Left lung (tissue), 4 donors: ENCODE measurements at regions not wholly inside any gene's neighbourhood (a gene's known extent, or its start where the extent isn't known, plus 50 kb on each side); places are given as distances from the start of the nearest gene placed in this dataset.

Source experiments
- ATAC-seq: fragments of 200-7000 bp; cut with Tn5 transposase; one replicate; pipeline ENCODE4 v1.9.1; 2020; ENCODE audit warnings: moderate library complexity
- DNase-seq, 4 donors: peaks; one replicate each; pipeline ENCODE4 v3.0.0-alpha.2; 2013 to 2020
- H3K27ac ChIP-seq, 2 donors: fragments of 200-600 bp; sonication (generic) in 1 of 2; one replicate each; pipeline versions ENCODE4 v1.5.0 to v1.8.0; 2020 to 2021
- H3K27me3 ChIP-seq, 2 donors: fragments of 200-600 bp; sonication (generic) in 1 of 2; one replicate each; pipeline versions ENCODE4 v1.5.0 to v1.8.0; 2020 to 2021
- H3K36me3 ChIP-seq, 2 donors: fragments of 200-600 bp; sonication (generic) in 1 of 2; one replicate each; pipeline versions ENCODE4 v1.5.0 to v1.8.0; 2020 to 2021
- H3K4me1 ChIP-seq, 2 donors: fragments of 200-600 bp; one replicate each; pipeline ENCODE4 v1.8.0; 2021
- H3K4me3 ChIP-seq, 2 donors: fragments of 200-600 bp; sonication (generic) in 1 of 2; one replicate each; pipeline versions ENCODE4 v1.5.0 to v1.8.0; 2020 to 2021; ENCODE audit warnings: mild to moderate bottlenecking in 1 of 2
- H3K9me3 ChIP-seq, 2 donors: fragments of 200-600 bp; sonication (generic) in 1 of 2; one replicate each; pipeline versions ENCODE4 v1.5.0 to v1.8.0; 2020 to 2021
- intact Hi-C, 2 donors: fragments of 100-400 bp; cut with DNase I; formaldehyde crosslinking; loops; one replicate each; pipeline versions ENCODE4 v1.11.2 to v1.14.2; 2022
- TF ChIP-seq, protein P1 (sequence below), 2 donors: fragments of 200-600 bp; sonication (generic) in 1 of 2; IDR thresholded peaks; one replicate each; pipeline versions ENCODE4 v1.5.0 to v1.8.0; 2021; ENCODE audit warnings: antibody characterized with exemption in 2 of 2
- donor health status: DM: no; HTN: yes; CAD: no.
- donor health status: DM: no; HTN: no; CAD: no.

DNA sequence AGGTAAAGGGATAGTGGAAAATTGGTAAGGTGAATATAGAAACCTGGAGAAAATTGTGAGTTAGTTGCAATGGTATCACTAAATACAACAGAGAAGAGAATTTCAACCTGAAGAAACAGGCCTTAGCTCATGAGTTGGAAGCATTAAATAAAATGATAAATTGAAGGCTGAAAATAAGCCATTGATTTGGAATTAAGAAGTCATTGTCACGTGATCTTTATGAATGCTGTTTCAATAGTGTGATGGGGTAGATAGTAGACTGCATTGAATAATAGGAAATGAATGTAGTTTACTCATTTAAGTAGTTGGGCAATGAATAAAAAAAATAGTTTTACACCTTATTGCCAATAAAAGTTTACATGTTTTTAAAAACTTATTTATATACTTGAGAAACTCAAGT lies 88.5 kb upstream of the ADGRB3 start:
- Histone ChIP-seq H3K9me3 (peaks cover 0 to 6% of the 10 kb centered on the region in 2 donors), H3K27me3 (no peaks in the 10 kb centered on the region), H3K27ac (no peak overlapping the region), H3K4me3 (no peak overlapping the region), H3K4me1 (no peaks in the 10 kb centered on the region), H3K36me3 (no peaks in the 10 kb centered on the region)
- no peak for DNase-seq
- intact Hi-C loops, result no loop called here
- TF ChIP-seq, protein P1, sequence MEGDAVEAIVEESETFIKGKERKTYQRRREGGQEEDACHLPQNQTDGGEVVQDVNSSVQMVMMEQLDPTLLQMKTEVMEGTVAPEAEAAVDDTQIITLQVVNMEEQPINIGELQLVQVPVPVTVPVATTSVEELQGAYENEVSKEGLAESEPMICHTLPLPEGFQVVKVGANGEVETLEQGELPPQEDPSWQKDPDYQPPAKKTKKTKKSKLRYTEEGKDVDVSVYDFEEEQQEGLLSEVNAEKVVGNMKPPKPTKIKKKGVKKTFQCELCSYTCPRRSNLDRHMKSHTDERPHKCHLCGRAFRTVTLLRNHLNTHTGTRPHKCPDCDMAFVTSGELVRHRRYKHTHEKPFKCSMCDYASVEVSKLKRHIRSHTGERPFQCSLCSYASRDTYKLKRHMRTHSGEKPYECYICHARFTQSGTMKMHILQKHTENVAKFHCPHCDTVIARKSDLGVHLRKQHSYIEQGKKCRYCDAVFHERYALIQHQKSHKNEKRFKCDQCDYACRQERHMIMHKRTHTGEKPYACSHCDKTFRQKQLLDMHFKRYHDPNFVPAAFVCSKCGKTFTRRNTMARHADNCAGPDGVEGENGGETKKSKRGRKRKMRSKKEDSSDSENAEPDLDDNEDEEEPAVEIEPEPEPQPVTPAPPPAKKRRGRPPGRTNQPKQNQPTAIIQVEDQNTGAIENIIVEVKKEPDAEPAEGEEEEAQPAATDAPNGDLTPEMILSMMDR (IDR thresholded peaks at IDR 0.05), result no peak
- no peak for ATAC-seq

GRCh38 chr6:68544450-68544849 lies 90.6 kb upstream of the ADGRB3 start:
- TF ChIP-seq, protein P1 (IDR thresholded peaks at IDR 0.05), result no peak
- intact Hi-C loops, result no loop called here
- H3K4me1 ChIP-seq, result no peaks in the 10 kb centered on the region

GRCh38 chr6:68533339-68533795 lies 101.7 kb upstream of the ADGRB3 start:
- Histone ChIP-seq H3K9me3 (peaks cover 0 to 7% of the 10 kb centered on the region in 2 donors), H3K27ac (no peak overlapping the region), H3K4me3 (no peak overlapping the region), H3K4me1 (no peaks in the 10 kb centered on the region), H3K27me3 (no peaks in the 10 kb centered on the region), H3K36me3 (no peaks in the 10 kb centered on the region)
- TF ChIP-seq, protein P1 (IDR thresholded peaks at IDR 0.05), result no peak
- intact Hi-C loops, result no loop called here
- ATAC-seq (no peak), DNase-seq (peak in 1 of 4 donors; percentile 57)

More at GRCh38 chr6:68544450-68544849, 90.6 kb upstream of the ADGRB3 start:
- DNase-seq, result no peak
- Histone ChIP-seq H3K4me3 (no peak overlapping the region), H3K36me3 (no peaks in the 10 kb centered on the region), H3K27ac (no peak overlapping the region), H3K27me3 (no peaks in the 10 kb centered on the region), H3K9me3 (peaks cover 0 to 6% of the 10 kb centered on the region in 2 donors)
- no peak for ATAC-seq

- DNase-seq, result no peak
- no peak for ATAC-seq
Measured at GRCh38 chr6:68527691-68528090, 107.4 kb upstream of the ADGRB3 start.

GRCh38 chr6:68506911-68507310 lies 128.2 kb upstream of the ADGRB3 start:
- DNase-seq (no peak), ATAC-seq (no peak)

More at GRCh38 chr6:68527691-68528090, 107.4 kb upstream of the ADGRB3 start:
- peaks cover 0 to 2% of the 10 kb centered on the region in 2 donors for H3K9me3 ChIP-seq
- H3K27ac ChIP-seq, result no peak overlapping the region
- H3K4me3 ChIP-seq, result no peak overlapping the region
- TF ChIP-seq, protein P1 (IDR thresholded peaks at IDR 0.05), result no peak
- intact Hi-C loops, result no loop called here
- H3K4me1 ChIP-seq, result no peaks in the 10 kb centered on the region
- no peaks in the 10 kb centered on the region for H3K27me3 ChIP-seq
- H3K36me3 ChIP-seq, result no peaks in the 10 kb centered on the region

More at GRCh38 chr6:68506911-68507310, 128.2 kb upstream of the ADGRB3 start:
- TF ChIP-seq, protein P1 (IDR thresholded peaks at IDR 0.05), result no peak
- no peaks in the 10 kb centered on the region for H3K4me1 ChIP-seq
- intact Hi-C loops, result no loop called here
- H3K27ac ChIP-seq, result no peak overlapping the region
- H3K27me3 ChIP-seq, result no peaks in the 10 kb centered on the region
- no peaks in the 10 kb centered on the region for H3K36me3 ChIP-seq
- H3K4me3 ChIP-seq, result no peak overlapping the region
- no peaks in the 10 kb centered on the region for H3K9me3 ChIP-seq
